ENCODE measurements at regions not wholly inside any gene's neighbourhood (a gene's known extent, or its start where the extent isn't known, plus 50 kb on each side); places are given as distances from the start of the nearest gene placed in this dataset.

GRCh38 chr1:14064649-14065442, 364.9 kb downstream of the PRDM2 start (continued):
- TF ChIP-seq GABPB1 (CRISPR knock-in tag; IDR thresholded peaks at IDR 0.05) (no peak), EMX1 (CRISPR knock-in tag; IDR thresholded peaks at IDR 0.05) (no peak), CBFB (CRISPR knock-in tag; IDR thresholded peaks at IDR 0.05; ENCODE audit: low read depth) (no peak), ZNF281 (CRISPR knock-in tag; IDR thresholded peaks at IDR 0.05) (no peak), KAT7 (CRISPR knock-in tag; IDR thresholded peaks at IDR 0.05; ENCODE audit: borderline replicate concordance) (no peak), NFE2L1 (CRISPR knock-in tag; IDR thresholded peaks at IDR 0.05) (no peak), TCF7 (CRISPR knock-in tag; IDR thresholded peaks at IDR 0.05; ENCODE audit: low read depth) (no peak)

GRCh38 chr1:14065486-14065885, 365.5 kb downstream of the PRDM2 start:
- ATAC-seq (no peak), DNase-seq (ENCODE audit: low spot score) (no peak)
- peaks cover 13% of the 10 kb centered on the region for H3K27me3 Mint-ChIP-seq (ENCODE audit: low read depth)
- peaks cover 9% of the 10 kb centered on the region for H3K4me1 Mint-ChIP-seq
- no peaks in the 10 kb centered on the region for H3K36me3 Mint-ChIP-seq
- TF ChIP-seq CREB1 (CRISPR knock-in tag; IDR thresholded peaks at IDR 0.05): no peak
- TF ChIP-seq ZNF396 (CRISPR knock-in tag; IDR thresholded peaks at IDR 0.05; ENCODE audit: borderline replicate concordance): no peak
- TF ChIP-seq SMAD3 (CRISPR knock-in tag; IDR thresholded peaks at IDR 0.05; ENCODE audit: borderline replicate concordance): no peak
- TF ChIP-seq ZBTB21 (CRISPR knock-in tag; IDR thresholded peaks at IDR 0.05; ENCODE audit: borderline replicate concordance): no peak
- no peak for TF ChIP-seq HMGXB4 (CRISPR knock-in tag; IDR thresholded peaks at IDR 0.05)
- no peak for TF ChIP-seq KAT7 (CRISPR knock-in tag; IDR thresholded peaks at IDR 0.05; ENCODE audit: borderline replicate concordance)
- no peak for TF ChIP-seq GRHL2 (CRISPR knock-in tag; IDR thresholded peaks at IDR 0.05; ENCODE audit: insufficient replicate concordance, severe bottlenecking)
- no peak for TF ChIP-seq ZNF671 (CRISPR knock-in tag; IDR thresholded peaks at IDR 0.05)
- no peak for TF ChIP-seq CREM (CRISPR knock-in tag; IDR thresholded peaks at IDR 0.05)
- TF ChIP-seq ATF1 (CRISPR knock-in tag; IDR thresholded peaks at IDR 0.05): no peak
- no peak for TF ChIP-seq NFATC4 (CRISPR knock-in tag; IDR thresholded peaks at IDR 0.05)
- TF ChIP-seq ATF2 (CRISPR knock-in tag; IDR thresholded peaks at IDR 0.05; ENCODE audit: borderline replicate concordance, low read depth): no peak
- TF ChIP-seq ZNF317 (CRISPR knock-in tag; IDR thresholded peaks at IDR 0.05; ENCODE audit: borderline replicate concordance, low read depth): no peak
- no peak for TF ChIP-seq TEAD1 (CRISPR knock-in tag; IDR thresholded peaks at IDR 0.05)
- TF ChIP-seq NFYB (CRISPR knock-in tag; conservative IDR thresholded peaks at IDR 0.05; ENCODE audit: low read depth): no peak
- no peak for TF ChIP-seq ARID4B (CRISPR knock-in tag; IDR thresholded peaks at IDR 0.05; ENCODE audit: borderline replicate concordance)
- POLR2A ChIA-PET: interaction anchor here (0.6 kb wide), 1 partner anchor 20 kb away, joined by 3 read pairs; no protein-coding TSS in a partner anchor
- H3K9me3 Mint-ChIP-seq: no peaks in the 10 kb centered on the region
- H3K27ac Mint-ChIP-seq: no peak overlapping the region
- no peak overlapping the region for H3K4me3 Mint-ChIP-seq
- CTCF ChIA-PET: interaction anchor here (0.6 to 1.6 kb wide), 2 partner anchors 100 to 283 kb away, joined by 4 read pairs; no protein-coding TSS in a partner anchor
